ENCODE measurements at regions not wholly inside any gene's neighbourhood (a gene's known extent, or its start where the extent isn't known, plus 50 kb on each side); places are given as distances from the start of the nearest gene placed in this dataset.

GRCh38 chr4:12658146-12658545 lies 826.0 kb downstream of the RAB28 start:
- Histone ChIP-seq H3K4me2 (ENCODE audit: low read length) (no peak overlapping the region), H4K20me1 (ENCODE audit: insufficient read depth) (no peaks in the 10 kb centered on the region), H3F3A (ENCODE audit: insufficient read depth, low read length, poor library complexity, severe bottlenecking) (no peaks in the 10 kb centered on the region), H3K36me3 (ENCODE audit: insufficient read depth, low read length) (no peaks in the 10 kb centered on the region), H3K27ac (ENCODE audit: low read length) (no peak overlapping the region), H3K9ac (ENCODE audit: low read length) (no peak overlapping the region), H3K27me3 (ENCODE audit: insufficient read depth, low read depth, low read length) (no peaks in the 10 kb centered on the region), H3K9me3 (ENCODE audit: low read length) (no peaks in the 10 kb centered on the region), H3K9me2 (ENCODE audit: insufficient read depth, low read length) (no peaks in the 10 kb centered on the region), H3K79me2 (replicated peaks; ENCODE audit: insufficient read depth, low read length) (no peaks in the 10 kb centered on the region), H2AFZ (ENCODE audit: low read depth, low read length) (no peak overlapping the region), H3K4me3 (ENCODE audit: low read length) (no peak overlapping the region)
- TF ChIP-seq TAF1 (IDR thresholded peaks at IDR 0.05; ENCODE audit: low read depth) (no peak), EZH2 (IDR thresholded peaks at IDR 0.05; ENCODE audit: borderline replicate concordance, insufficient read depth, low read length, poor library complexity, severe bottlenecking) (no peak), EP300 (conservative IDR thresholded peaks at IDR 0.05; ENCODE audit: poor library complexity, severe bottlenecking) (no peak), POLR2AphosphoS5 (IDR thresholded peaks at IDR 0.05) (no peak), SMC3 (conservative IDR thresholded peaks at IDR 0.05; ENCODE audit: poor library complexity) (no peak), CTCF (IDR thresholded peaks at IDR 0.05; ENCODE audit: poor library complexity, severe bottlenecking) (no peak), REST (IDR thresholded peaks at IDR 0.05; ENCODE audit: borderline replicate concordance) (no peak), MXI1 (conservative IDR thresholded peaks at IDR 0.05; ENCODE audit: poor library complexity, severe bottlenecking) (no peak), RAD21 (conservative IDR thresholded peaks at IDR 0.05) (no peak)

GRCh38 chr4:12651876-12652275 lies 832.3 kb downstream of the RAB28 start:
- Histone ChIP-seq H4K20me1 (ENCODE audit: insufficient read depth) (no peaks in the 10 kb centered on the region), H3K9me2 (ENCODE audit: insufficient read depth, low read length) (no peaks in the 10 kb centered on the region), H3K4me2 (ENCODE audit: low read length) (no peak overlapping the region), H2AFZ (ENCODE audit: low read depth, low read length) (no peak overlapping the region), H3K27me3 (ENCODE audit: insufficient read depth, low read depth, low read length) (no peaks in the 10 kb centered on the region), H3K36me3 (ENCODE audit: insufficient read depth, low read length) (no peaks in the 10 kb centered on the region), H3K4me3 (ENCODE audit: low read length) (no peak overlapping the region), H3K9ac (ENCODE audit: low read length) (no peak overlapping the region), H3K9me3 (ENCODE audit: low read length) (no peaks in the 10 kb centered on the region), H3K27ac (ENCODE audit: low read length) (no peak overlapping the region), H3K79me2 (replicated peaks; ENCODE audit: insufficient read depth, low read length) (no peaks in the 10 kb centered on the region), H3F3A (ENCODE audit: insufficient read depth, low read length, poor library complexity, severe bottlenecking) (no peaks in the 10 kb centered on the region)
- TF ChIP-seq POLR2AphosphoS5 (IDR thresholded peaks at IDR 0.05) (no peak), EP300 (conservative IDR thresholded peaks at IDR 0.05; ENCODE audit: poor library complexity, severe bottlenecking) (no peak), REST (IDR thresholded peaks at IDR 0.05; ENCODE audit: borderline replicate concordance) (no peak), TAF1 (IDR thresholded peaks at IDR 0.05; ENCODE audit: low read depth) (no peak), RAD21 (conservative IDR thresholded peaks at IDR 0.05) (no peak), MXI1 (conservative IDR thresholded peaks at IDR 0.05; ENCODE audit: poor library complexity, severe bottlenecking) (no peak), EZH2 (IDR thresholded peaks at IDR 0.05; ENCODE audit: borderline replicate concordance, insufficient read depth, low read length, poor library complexity, severe bottlenecking) (no peak), SMC3 (conservative IDR thresholded peaks at IDR 0.05; ENCODE audit: poor library complexity) (no peak), CTCF (IDR thresholded peaks at IDR 0.05; ENCODE audit: poor library complexity, severe bottlenecking) (no peak)
